GM12878 (cell line): ENCODE measurements at regions not wholly inside any gene's neighbourhood (a gene's known extent, or its start where the extent isn't known, plus 50 kb on each side); places are given as distances from the start of the nearest gene placed in this dataset.

Source experiments
- ATAC-seq: fragments of 200-7000 bp; cut with Tn5 transposase; 3 replicates; pipeline ENCODE4 v1.9.1; 2020; ENCODE audit warnings: mild to moderate bottlenecking, moderate library complexity
- BruUV-seq: library from RNA; stranded (reverse); fragments of 400-500 nt; replicated peaks from 2 replicates; lab custom pipeline; 2021; lab: Mats Ljungman, UMichigan
- CTCF ChIA-PET: fragments of 300-600 bp; sonication (Branson Sonifier 250); formaldehyde crosslinking; extraction: SDS; loops from one replicate; lab custom pipeline; 2021; ENCODE audit warnings: inconsistent platforms; lab: Yijun Ruan, JAX
- POLR2A ChIA-PET: fragments of 350-600 bp; formaldehyde crosslinking; extraction: SDS; loops from one replicate; lab custom pipeline; 2021; ENCODE audit warnings: inconsistent platforms; lab: Charles Lee
- RAD21 ChIA-PET: fragments of 300-600 bp; sonication (Branson Sonifier 250); formaldehyde crosslinking; loops from one replicate; lab custom pipeline; 2023; ENCODE audit warnings: antibody characterized with exemption; ENCODE audit not compliant: unreplicated experiment; lab: Charles Lee
- SMC1A ChIA-PET: fragments of 300-600 bp; sonication (Branson Sonifier 250); formaldehyde crosslinking; loops from one replicate; lab custom pipeline; 2023; ENCODE audit not compliant: unreplicated experiment, uncharacterized antibody; lab: Charles Lee
- DNase-seq: peaks from one replicate; pipeline ENCODE4 v3.0.0-alpha.2; 2011; ENCODE audit warnings: low read depth, low spot score
- FAIRE-seq: peaks from 3 replicates; lab custom pipeline; 2011; peaks lifted over from hg19 to GRCh38; lab: Jason Lieb, UNC
- H2AFZ ChIP-seq: 2 replicates; pipeline ENCODE4 v1.6.0; 2011; ENCODE audit warnings: low read depth, low read length, control low read depth; ENCODE audit not compliant: control insufficient read depth
- H3K27ac ChIP-seq: 2 replicates; pipeline ENCODE4 v1.5.1; 2011; ENCODE audit warnings: control low read depth; ENCODE audit not compliant: control insufficient read depth, insufficient read depth
- H3K27me3 ChIP-seq, 2 experiments: replicated peaks in 1 of 2; 2 replicates each; pipeline versions ENCODE4 v1.6.0 to v1.6.1; 2011; ENCODE audit warnings: low read length in 1 of 2; ENCODE audit not compliant: control insufficient read depth in 2 of 2, insufficient read depth in 2 of 2
- H3K36me3 ChIP-seq, 2 experiments: 2 replicates each; pipeline ENCODE4 v1.5.1; 2011; ENCODE audit warnings: low read length in 1 of 2; ENCODE audit not compliant: control insufficient read depth in 2 of 2, insufficient read depth in 2 of 2
- H3K4me1 ChIP-seq: 2 replicates; pipeline ENCODE4 v1.6.1; 2011; ENCODE audit warnings: mild to moderate bottlenecking, low read length, moderate library complexity, mixed read lengths; ENCODE audit not compliant: control insufficient read depth, insufficient read depth
- H3K4me2 ChIP-seq: 2 replicates; pipeline ENCODE4 v1.6.0; 2011; ENCODE audit warnings: control low read depth; ENCODE audit not compliant: control insufficient read depth, insufficient read depth
- H3K4me3 ChIP-seq: fragments of 200-600 bp; sonication (generic); 2 replicates; pipeline ENCODE4 v1.5.1; 2016
- H3K79me2 ChIP-seq: 2 replicates; pipeline ENCODE4 v1.6.0; 2011; ENCODE audit warnings: low read length; ENCODE audit not compliant: control insufficient read depth, insufficient read depth
- H3K9ac ChIP-seq: 2 replicates; pipeline ENCODE4 v1.8.0; 2011; ENCODE audit warnings: low read length, control low read depth, mixed read lengths; ENCODE audit not compliant: control insufficient read depth, insufficient read depth
- H3K9me3 ChIP-seq: replicated peaks from 3 replicates; pipeline ENCODE4 v1.5.1; 2011; ENCODE audit warnings: mild to moderate bottlenecking, low read length; ENCODE audit not compliant: control insufficient read depth, insufficient read depth
- H4K20me1 ChIP-seq: 2 replicates; pipeline ENCODE4 v1.6.0; 2011; ENCODE audit not compliant: control insufficient read depth, insufficient read depth
- BACH1 ChIP-seq: fragments of 450-650 bp; IDR thresholded peaks from 2 replicates; pipeline ENCODE4 v1.6.1; 2017; ENCODE audit warnings: mild to moderate bottlenecking, borderline replicate concordance
- BCL11A ChIP-seq: IDR thresholded peaks from 2 replicates; pipeline ENCODE4 v1.6.1; 2011; ENCODE audit warnings: low read depth, low read length
- BRCA1 ChIP-seq: IDR thresholded peaks from 2 replicates; pipeline ENCODE4 v1.6.1; 2011; ENCODE audit warnings: low read depth, low read length, improper control_type of control experiment
- CBFB ChIP-seq: IDR thresholded peaks from 2 replicates; pipeline ENCODE4 v1.6.1; 2016; ENCODE audit warnings: antibody characterized with exemption, low read depth
- CREB1 ChIP-seq: IDR thresholded peaks from 2 replicates; pipeline ENCODE4 v1.6.1; 2012; ENCODE audit warnings: low read depth, mild to moderate bottlenecking, inconsistent platforms
- CREM ChIP-seq: IDR thresholded peaks from 2 replicates; pipeline ENCODE4 v1.6.1; 2014; ENCODE audit warnings: antibody characterized with exemption, low read depth
- EGR1 ChIP-seq, 2 experiments: IDR thresholded peaks; 1 replicate in 1 of 2; 2 replicates in 1 of 2; pipeline ENCODE4 v1.6.1; 2011 to 2012; ENCODE audit warnings: low read depth in 2 of 2, low read length in 2 of 2, borderline replicate concordance in 1 of 2, mild to moderate bottlenecking in 1 of 2, moderate library complexity in 1 of 2
- FOXK2 ChIP-seq: fragments of 450-650 bp; IDR thresholded peaks from 2 replicates; pipeline ENCODE4 v1.6.1; 2017; ENCODE audit warnings: mild to moderate bottlenecking, moderate library complexity
- JUND ChIP-seq: IDR thresholded peaks from 2 replicates; pipeline ENCODE4 v1.6.1; 2012; ENCODE audit warnings: low read depth, mild to moderate bottlenecking, low read length, improper control_type of control experiment, moderate library complexity
- KLF5 ChIP-seq: fragments of 450-650 bp; IDR thresholded peaks from 2 replicates; pipeline ENCODE4 v1.6.1; 2014; ENCODE audit warnings: mild to moderate bottlenecking; ENCODE audit not compliant: partially characterized antibody
- MTA3 ChIP-seq: IDR thresholded peaks from 2 replicates; pipeline ENCODE4 v1.6.1; 2012; ENCODE audit warnings: low read length, inconsistent platforms, borderline replicate concordance
- NBN ChIP-seq: fragments of 450-650 bp; IDR thresholded peaks from 2 replicates; pipeline ENCODE4 v1.6.1; 2016
- NRF1 ChIP-seq: conservative IDR thresholded peaks from 2 replicates; pipeline ENCODE4 v1.6.1; 2011; ENCODE audit warnings: mild to moderate bottlenecking, low read depth, low read length, improper control_type of control experiment
- RELA ChIP-seq: fragments of 450-650 bp; IDR thresholded peaks from 2 replicates; pipeline ENCODE4 v1.8.0; 2014; ENCODE audit warnings: borderline replicate concordance; ENCODE audit not compliant: partially characterized antibody
- SIN3A ChIP-seq: IDR thresholded peaks from 2 replicates; pipeline ENCODE4 v1.6.1; 2012; ENCODE audit warnings: low read depth, low read length, improper control_type of control experiment
- SREBF1 ChIP-seq: IDR thresholded peaks from 2 replicates; pipeline ENCODE4 v1.6.1; 2012; ENCODE audit warnings: mild to moderate bottlenecking, low read length
- TAF1 ChIP-seq: IDR thresholded peaks from 2 replicates; pipeline ENCODE4 v1.6.1; 2011; ENCODE audit warnings: mild to moderate bottlenecking, low read depth, low read length, borderline replicate concordance
- ZNF207 ChIP-seq: fragments of 450-650 bp; IDR thresholded peaks from 2 replicates; pipeline ENCODE4 v1.6.1; 2014; ENCODE audit warnings: antibody characterized with exemption, mild to moderate bottlenecking, borderline replicate concordance
- WGBS: methylation state at CpG from one replicate; pipeline ENCODE4 v1.1.6; 2016; ENCODE audit warnings: low lambda C conversion rate; ENCODE audit not compliant: insufficient replicate concordance, insufficient coverage; ENCODE audit errors: missing lambda C conversion rate; 5-methylcytosine and 5-hydroxymethylcytosine counted together
- in situ Hi-C: fragments of 300-500 bp; cut with MboI; formaldehyde crosslinking; loops from 9 replicates; pipeline ENCODE4 v1.14.3; 2018; ENCODE audit warnings: mixed read lengths
- intact Hi-C: fragments of 100-400 bp; cut with micrococcal nuclease; formaldehyde crosslinking; loops from one replicate; pipeline ENCODE4 v1.14.2; 2022; ENCODE audit not compliant: unreplicated experiment
- TF ChIP-seq, protein P1 (sequence below): IDR thresholded peaks from 2 replicates; pipeline ENCODE4 v1.6.1; 2012; ENCODE audit warnings: low read depth, low read length, improper control_type of control experiment
- TF ChIP-seq, protein P2 (sequence below): fragments of 450-650 bp; IDR thresholded peaks from 2 replicates; pipeline ENCODE4 v1.6.1; 2018; ENCODE audit warnings: borderline replicate concordance, mild to moderate bottlenecking; ENCODE audit not compliant: partially characterized antibody
- TF ChIP-seq, protein P3 (sequence below): fragments of 150-350 bp; IDR thresholded peaks from 2 replicates; pipeline ENCODE4 v1.6.1; 2014; ENCODE audit warnings: mild to moderate bottlenecking, low read depth, low read length
- TF ChIP-seq, protein P4 (sequence below): IDR thresholded peaks from 2 replicates; pipeline ENCODE4 v1.6.1; 2012; ENCODE audit warnings: low read depth, low read length, improper control_type of control experiment

DNA sequence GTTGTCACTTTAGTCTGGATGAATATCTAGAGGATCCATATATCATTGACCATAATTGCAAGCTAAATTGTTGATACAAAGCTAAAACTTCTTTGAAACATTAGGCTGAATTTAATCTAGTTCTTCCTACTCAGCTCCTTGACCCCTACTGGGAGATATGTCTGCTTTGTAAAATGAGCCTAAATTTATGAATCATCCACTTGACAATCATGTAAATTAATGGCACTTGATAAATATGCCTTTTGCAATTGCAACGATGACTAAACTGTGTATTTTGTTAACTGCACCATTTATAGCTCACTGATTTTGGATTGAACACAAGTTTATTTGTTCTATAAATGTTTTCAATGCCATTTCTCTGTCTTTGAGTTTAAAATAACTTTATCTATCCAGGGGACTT, 1616.5 kb upstream of the FLRT2 start (continued):
- TF ChIP-seq EGR1 (IDR thresholded peaks at IDR 0.05; ENCODE audit: borderline replicate concordance in 1 of 2, low read depth in 2 of 2, low read length in 2 of 2), result no peak
- no peak for TF ChIP-seq SREBF1
- TF ChIP-seq FOXK2, result no peak
- no peak for TF ChIP-seq NRF1
- TF ChIP-seq KLF5, result no peak
- TF ChIP-seq, protein P1, sequence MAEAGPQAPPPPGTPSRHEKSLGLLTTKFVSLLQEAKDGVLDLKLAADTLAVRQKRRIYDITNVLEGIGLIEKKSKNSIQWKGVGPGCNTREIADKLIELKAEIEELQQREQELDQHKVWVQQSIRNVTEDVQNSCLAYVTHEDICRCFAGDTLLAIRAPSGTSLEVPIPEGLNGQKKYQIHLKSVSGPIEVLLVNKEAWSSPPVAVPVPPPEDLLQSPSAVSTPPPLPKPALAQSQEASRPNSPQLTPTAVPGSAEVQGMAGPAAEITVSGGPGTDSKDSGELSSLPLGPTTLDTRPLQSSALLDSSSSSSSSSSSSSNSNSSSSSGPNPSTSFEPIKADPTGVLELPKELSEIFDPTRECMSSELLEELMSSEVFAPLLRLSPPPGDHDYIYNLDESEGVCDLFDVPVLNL, result no peak
- TF ChIP-seq, protein P2, sequence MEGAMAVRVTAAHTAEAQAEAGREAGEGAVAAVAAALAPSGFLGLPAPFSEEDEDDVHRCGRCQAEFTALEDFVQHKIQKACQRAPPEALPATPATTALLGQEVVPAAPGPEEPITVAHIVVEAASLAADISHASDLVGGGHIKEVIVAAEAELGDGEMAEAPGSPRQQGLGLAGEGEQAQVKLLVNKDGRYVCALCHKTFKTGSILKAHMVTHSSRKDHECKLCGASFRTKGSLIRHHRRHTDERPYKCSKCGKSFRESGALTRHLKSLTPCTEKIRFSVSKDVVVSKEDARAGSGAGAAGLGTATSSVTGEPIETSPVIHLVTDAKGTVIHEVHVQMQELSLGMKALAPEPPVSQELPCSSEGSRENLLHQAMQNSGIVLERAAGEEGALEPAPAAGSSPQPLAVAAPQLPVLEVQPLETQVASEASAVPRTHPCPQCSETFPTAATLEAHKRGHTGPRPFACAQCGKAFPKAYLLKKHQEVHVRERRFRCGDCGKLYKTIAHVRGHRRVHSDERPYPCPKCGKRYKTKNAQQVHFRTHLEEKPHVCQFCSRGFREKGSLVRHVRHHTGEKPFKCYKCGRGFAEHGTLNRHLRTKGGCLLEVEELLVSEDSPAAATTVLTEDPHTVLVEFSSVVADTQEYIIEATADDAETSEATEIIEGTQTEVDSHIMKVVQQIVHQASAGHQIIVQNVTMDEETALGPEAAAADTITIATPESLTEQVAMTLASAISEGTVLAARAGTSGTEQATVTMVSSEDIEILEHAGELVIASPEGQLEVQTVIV, result no peak
- no peak for TF ChIP-seq CREM
- TF ChIP-seq, all 136 proteins: peak for 0

DNA sequence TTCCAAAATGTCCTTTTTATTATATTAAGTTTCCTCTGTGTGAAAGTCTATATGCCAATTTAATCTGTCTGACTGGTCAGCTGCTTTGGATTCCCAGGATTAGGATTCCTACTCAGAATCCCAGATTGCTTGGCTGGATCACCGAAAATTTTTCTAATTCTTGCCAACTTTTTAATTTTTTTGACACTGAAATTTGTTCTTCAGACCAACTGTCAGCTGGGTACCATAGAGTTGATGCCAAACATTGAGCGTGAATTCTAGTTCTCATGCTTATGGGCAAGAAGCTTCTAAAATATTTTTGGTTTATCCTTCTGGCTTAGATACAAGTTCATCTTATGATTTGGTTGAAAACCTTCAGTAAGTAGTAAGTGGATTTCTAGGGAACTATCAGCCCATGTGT, 1611.4 kb upstream of the FLRT2 start:
- Histone ChIP-seq H3K36me3 (no peaks in the 10 kb centered on the region), H3K4me2 (no peak overlapping the region), H3K27me3 (no peaks in the 10 kb centered on the region), H3K27ac (no peak overlapping the region), H3K4me3 (no peak overlapping the region), H2AFZ (no peak overlapping the region), H3K4me1 (no peaks in the 10 kb centered on the region), H3K9ac (no peak overlapping the region), H4K20me1 (no peaks in the 10 kb centered on the region), H3K79me2 (no peaks in the 10 kb centered on the region), H3K9me3 (no peaks in the 10 kb centered on the region)
- FAIRE-seq (no peak), DNase-seq (no peak), ATAC-seq (no peak)
- intact Hi-C loops, result no loop called here
- CTCF ChIA-PET, result no interaction called here
- WGBS, result 26% methylated on average over 2 of the region's 2 CpGs
- in situ Hi-C loops, result no loop called here
- BruUV-seq, result no TSS peak
- SMC1A ChIA-PET, result no interaction called here
- POLR2A ChIA-PET, result no interaction called here
- RAD21 ChIA-PET, result no interaction called here
- TF ChIP-seq BACH1 (no peak), BRCA1 (no peak), BCL11A (no peak), NBN (no peak), CBFB (no peak), RELA (no peak), CREB1 (no peak), ZNF207 (no peak), TAF1 (no peak), JUND (no peak), SIN3A (no peak), MTA3 (no peak)
- TF ChIP-seq, protein P3, sequence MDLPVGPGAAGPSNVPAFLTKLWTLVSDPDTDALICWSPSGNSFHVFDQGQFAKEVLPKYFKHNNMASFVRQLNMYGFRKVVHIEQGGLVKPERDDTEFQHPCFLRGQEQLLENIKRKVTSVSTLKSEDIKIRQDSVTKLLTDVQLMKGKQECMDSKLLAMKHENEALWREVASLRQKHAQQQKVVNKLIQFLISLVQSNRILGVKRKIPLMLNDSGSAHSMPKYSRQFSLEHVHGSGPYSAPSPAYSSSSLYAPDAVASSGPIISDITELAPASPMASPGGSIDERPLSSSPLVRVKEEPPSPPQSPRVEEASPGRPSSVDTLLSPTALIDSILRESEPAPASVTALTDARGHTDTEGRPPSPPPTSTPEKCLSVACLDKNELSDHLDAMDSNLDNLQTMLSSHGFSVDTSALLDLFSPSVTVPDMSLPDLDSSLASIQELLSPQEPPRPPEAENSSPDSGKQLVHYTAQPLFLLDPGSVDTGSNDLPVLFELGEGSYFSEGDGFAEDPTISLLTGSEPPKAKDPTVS, result no peak
- TF ChIP-seq, protein P4, sequence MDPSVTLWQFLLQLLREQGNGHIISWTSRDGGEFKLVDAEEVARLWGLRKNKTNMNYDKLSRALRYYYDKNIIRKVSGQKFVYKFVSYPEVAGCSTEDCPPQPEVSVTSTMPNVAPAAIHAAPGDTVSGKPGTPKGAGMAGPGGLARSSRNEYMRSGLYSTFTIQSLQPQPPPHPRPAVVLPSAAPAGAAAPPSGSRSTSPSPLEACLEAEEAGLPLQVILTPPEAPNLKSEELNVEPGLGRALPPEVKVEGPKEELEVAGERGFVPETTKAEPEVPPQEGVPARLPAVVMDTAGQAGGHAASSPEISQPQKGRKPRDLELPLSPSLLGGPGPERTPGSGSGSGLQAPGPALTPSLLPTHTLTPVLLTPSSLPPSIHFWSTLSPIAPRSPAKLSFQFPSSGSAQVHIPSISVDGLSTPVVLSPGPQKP, result no peak
